ENCODE measurements at regions not wholly inside any gene's neighbourhood (a gene's known extent, or its start where the extent isn't known, plus 50 kb on each side); places are given as distances from the start of the nearest gene placed in this dataset.

GRCh38 chr3:8001712-8002111, 499.9 kb upstream of the LMCD1 start:
- TF ChIP-seq CTCF (conservative IDR thresholded peaks at IDR 0.05; ENCODE audit: low read depth, low read length) (no peak), RCOR1 (IDR thresholded peaks at IDR 0.05; ENCODE audit: insufficient replicate concordance, low read length) (no peak), CEBPB (IDR thresholded peaks at IDR 0.05; ENCODE audit: low read depth, low read length) (no peak), POLR2A (IDR thresholded peaks at IDR 0.05; ENCODE audit: low read depth, low read length) (no peak), RAD21 (IDR thresholded peaks at IDR 0.05; ENCODE audit: low read length) (no peak), MAFK (IDR thresholded peaks at IDR 0.05; ENCODE audit: low read depth, low read length) (no peak), CHD1 (IDR thresholded peaks at IDR 0.05; ENCODE audit: low read depth, low read length) (no peak), MAZ (IDR thresholded peaks at IDR 0.05; ENCODE audit: borderline replicate concordance, low read depth, low read length) (no peak), FOS (IDR thresholded peaks at IDR 0.05; ENCODE audit: low read depth, low read length) (no peak), RFX5 (IDR thresholded peaks at IDR 0.05; ENCODE audit: low read depth, low read length) (no peak), BHLHE40 (IDR thresholded peaks at IDR 0.05; ENCODE audit: low read depth, low read length) (no peak)
- TF ChIP-seq, protein P1, sequence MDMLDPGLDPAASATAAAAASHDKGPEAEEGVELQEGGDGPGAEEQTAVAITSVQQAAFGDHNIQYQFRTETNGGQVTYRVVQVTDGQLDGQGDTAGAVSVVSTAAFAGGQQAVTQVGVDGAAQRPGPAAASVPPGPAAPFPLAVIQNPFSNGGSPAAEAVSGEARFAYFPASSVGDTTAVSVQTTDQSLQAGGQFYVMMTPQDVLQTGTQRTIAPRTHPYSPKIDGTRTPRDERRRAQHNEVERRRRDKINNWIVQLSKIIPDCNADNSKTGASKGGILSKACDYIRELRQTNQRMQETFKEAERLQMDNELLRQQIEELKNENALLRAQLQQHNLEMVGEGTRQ (IDR thresholded peaks at IDR 0.05; ENCODE audit: low read depth, low read length): no peak
- TF ChIP-seq, protein P2, sequence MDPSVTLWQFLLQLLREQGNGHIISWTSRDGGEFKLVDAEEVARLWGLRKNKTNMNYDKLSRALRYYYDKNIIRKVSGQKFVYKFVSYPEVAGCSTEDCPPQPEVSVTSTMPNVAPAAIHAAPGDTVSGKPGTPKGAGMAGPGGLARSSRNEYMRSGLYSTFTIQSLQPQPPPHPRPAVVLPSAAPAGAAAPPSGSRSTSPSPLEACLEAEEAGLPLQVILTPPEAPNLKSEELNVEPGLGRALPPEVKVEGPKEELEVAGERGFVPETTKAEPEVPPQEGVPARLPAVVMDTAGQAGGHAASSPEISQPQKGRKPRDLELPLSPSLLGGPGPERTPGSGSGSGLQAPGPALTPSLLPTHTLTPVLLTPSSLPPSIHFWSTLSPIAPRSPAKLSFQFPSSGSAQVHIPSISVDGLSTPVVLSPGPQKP (IDR thresholded peaks at IDR 0.05; ENCODE audit: borderline replicate concordance, low read depth, low read length): no peak

Measured in IMR-90 (cell line).